KG1 (cell line): ENCODE measurements at regions not wholly inside any gene's neighbourhood (a gene's known extent, or its start where the extent isn't known, plus 50 kb on each side); places are given as distances from the start of the nearest gene placed in this dataset.
"Not testable (repeated sequence)": the region's sequence is repeated elsewhere in the genome, so short reads cannot be mapped to it uniquely, and the experiment has no call there.

Source experiments
- DNase-seq: peaks from one replicate; lab custom pipeline; 2025; lab: John Stamatoyannopoulos, UW

DNA sequence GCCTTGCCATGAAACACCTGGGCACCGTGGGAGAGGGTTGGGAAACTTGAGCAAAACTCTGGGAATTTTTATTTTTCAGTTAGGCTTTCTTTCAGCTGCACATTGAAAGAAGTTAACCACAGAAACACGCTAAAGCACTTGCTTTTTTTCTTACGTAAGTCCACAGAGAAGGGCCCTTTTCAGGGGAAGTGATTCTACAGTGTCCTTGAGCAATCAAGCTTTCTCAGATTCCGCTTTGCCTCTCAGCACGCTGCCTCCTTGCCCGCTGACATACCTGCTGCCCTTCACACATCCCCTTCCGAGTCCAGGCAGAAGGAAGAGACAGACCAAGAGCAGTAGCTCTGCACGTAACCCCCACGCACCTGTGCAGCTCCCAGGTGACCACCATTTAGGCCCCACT lies 135.5 kb upstream of the MYT1L start:
- no peak for DNase-seq

- DNase-seq: no peak
These were observed 133.6 kb upstream of the MYT1L start for GRCh38 chr2:2464643-2465042.

DNA sequence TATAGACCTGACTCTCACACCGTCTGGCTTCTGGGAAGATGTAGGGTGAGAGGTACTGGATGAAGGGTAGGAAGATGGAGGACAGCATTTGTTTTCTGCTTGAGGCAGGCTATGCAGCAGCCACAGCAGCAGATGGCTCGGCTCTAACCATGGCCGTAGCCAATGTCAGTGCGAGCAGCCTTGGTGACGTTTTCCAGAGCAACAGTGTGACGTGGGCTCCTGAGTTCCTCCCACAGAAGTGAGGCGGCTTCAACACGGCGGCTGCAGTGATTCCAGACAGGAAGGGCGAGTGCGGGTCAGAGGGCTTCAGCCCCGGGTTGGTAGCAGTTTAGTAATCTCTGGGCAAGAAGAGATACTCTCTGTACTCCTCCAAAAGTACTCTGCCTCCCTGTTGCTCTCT lies 133.0 kb upstream of the MYT1L start:
- no peak for DNase-seq

GRCh38 chr2:2456721-2457120 lies 125.6 kb upstream of the MYT1L start:
- no peak for DNase-seq

DNA sequence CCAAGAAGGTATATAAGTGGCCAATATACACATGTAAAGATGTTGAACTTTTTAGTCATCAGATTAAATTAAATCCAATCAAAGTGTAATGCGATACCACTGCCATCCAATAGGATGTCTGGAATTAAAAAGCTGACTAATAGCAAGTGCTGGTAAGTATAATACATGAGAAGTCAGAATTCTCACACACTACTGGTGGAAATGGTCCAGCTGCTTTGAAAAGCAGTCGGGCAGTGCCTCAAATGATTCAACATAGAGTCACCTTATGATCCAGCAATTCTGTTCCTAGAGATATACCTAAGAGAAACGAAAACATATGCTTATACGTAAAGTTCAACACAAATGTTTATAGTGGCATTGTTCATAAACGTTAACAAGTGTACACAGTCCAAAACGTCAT lies 124.1 kb upstream of the MYT1L start:
- no peak for DNase-seq

- DNase-seq: no peak
These were observed 121.9 kb upstream of the MYT1L start for GRCh38 chr2:2452961-2453360.

- not testable (repeated sequence) for DNase-seq
These were observed 120.2 kb upstream of the MYT1L start for GRCh38 chr2:2451275-2451674.

DNA sequence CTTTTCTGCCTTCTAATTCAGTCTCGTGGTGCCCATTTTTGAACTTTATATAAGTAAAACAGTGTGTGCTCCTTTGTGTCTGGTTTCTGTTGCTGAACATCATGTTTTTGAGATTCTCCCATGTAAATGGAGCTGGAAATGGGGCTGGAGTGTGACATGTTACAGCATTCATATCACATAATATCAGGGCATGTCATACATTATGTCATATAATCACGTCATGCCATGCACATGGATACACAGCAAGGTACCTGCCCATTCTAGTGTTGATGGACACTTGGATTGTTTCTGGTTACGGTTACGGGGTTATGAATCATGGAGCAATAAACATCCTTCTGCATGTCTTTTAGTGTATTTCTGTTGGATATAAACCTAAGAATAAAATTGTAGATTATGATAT lies 117.1 kb upstream of the MYT1L start:
- no peak for DNase-seq

DNA sequence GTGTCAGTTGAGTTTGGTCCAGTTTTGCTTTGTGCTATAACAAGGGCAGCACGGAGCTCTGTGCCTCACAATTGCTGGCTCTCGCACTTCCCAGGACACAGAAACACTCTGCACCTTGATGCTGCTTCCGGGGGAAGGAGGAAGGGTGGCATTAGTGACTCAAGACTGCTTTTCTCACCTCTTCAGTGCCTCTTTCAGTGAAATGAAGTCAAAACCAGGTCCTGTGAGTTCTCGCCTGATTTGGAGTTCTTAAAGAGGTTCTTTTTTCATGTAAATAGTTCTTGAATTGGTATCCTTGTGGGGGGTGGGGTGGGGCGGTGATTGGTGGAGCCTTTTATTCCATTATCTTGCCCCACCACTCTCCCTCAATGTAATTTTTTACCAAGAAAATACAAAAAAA lies 91.5 kb upstream of the MYT1L start:
- DNase-seq: no peak

DNA sequence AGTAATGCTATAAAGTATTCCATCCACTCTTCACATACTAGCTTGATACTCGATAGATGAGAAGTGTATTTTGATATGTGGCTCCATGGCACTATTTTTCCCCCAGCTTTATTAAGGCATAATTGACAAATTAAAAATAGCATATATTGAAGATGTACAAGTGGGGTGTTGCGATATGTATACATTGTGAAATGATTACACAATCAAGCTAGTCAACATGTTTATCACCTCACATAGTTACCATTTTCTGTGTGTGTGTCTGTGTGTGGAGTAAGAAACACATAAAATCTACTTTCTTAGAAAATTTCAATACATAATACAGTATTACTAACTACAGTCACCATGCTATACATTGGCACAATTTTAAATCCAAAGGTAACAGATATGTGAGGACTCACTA lies 82.5 kb upstream of the MYT1L start:
- DNase-seq: no peak

- no peak for DNase-seq
These were observed 79.9 kb upstream of the MYT1L start for GRCh38 chr2:2410987-2411386.

- DNase-seq: no peak
These were observed 78.4 kb upstream of the MYT1L start for GRCh38 chr2:2409481-2409880.

- DNase-seq: no peak
These were observed 74.7 kb upstream of the MYT1L start for GRCh38 chr2:2405780-2406179.

GRCh38 chr2:2400286-2401038 lies 69.4 kb upstream of the MYT1L start:
- DNase-seq: no peak

DNA sequence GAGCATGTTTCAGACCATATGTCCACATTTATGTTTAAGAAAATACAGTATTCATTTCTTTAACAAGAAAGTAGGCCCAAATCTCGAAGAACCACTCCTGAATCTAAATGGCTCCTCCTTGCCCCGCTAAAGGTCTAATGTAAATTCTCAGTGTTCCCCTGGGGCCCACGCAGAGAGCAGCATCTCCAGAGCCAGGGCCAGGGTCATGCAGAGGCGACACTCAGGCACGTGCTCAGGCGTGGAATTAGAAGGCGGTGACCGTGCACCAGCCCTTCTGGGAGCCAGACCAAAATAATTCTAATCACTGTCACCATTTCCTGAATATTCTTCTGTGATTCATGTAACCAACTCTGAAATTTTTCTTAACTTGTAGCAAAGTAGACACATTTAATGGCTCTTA lies 68.3 kb upstream of the MYT1L start:
- no peak for DNase-seq

- no peak for DNase-seq
These were observed 61.3 kb upstream of the MYT1L start for GRCh38 chr2:2392332-2392731.

GRCh38 chr2:2389215-2389614 lies 58.1 kb upstream of the MYT1L start:
- no peak for DNase-seq
